ENCODE measurements at regions not wholly inside any gene's neighbourhood (a gene's known extent, or its start where the extent isn't known, plus 50 kb on each side); places are given as distances from the start of the nearest gene placed in this dataset.
"Not testable (repeated sequence)": the region's sequence is repeated elsewhere in the genome, so short reads cannot be mapped to it uniquely, and the experiment has no call there.

DNA sequence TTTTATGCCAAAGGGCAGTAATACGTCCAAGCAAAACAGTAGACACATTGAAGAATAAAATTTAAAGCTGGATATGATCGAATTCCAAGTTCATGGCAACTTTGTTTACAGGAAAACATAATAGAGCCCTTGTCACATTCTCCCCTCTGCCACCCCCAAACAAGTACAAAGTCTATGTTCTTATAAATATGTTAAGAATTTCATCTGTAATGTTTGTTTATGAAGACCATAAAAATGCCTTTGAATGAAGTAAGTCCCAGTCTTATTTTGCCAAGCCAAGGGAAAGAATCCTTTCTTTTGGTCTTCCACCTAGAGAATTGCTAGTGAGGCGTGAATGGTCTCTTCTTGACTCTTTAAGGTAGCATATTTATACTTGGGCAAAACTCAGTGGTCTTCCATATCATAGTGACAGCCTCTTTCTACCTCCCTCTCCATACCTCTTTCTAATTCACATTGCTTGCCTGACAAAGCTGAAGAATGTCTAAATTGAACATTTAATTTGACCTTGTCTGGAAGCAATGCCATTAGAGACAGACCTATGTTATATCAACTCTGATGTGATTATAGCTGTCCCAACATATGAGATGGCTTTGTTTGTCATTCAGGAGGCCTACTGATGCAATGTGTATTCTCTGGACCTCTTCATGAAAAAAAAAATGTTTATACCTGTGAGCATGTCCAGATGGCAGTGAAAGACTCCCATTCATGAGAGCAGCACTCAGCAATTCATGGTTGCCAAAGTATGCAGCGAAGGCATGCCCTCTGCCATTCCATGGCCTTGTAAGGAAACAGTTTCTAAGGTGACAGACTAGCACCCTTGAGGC lies 70.6 kb upstream of the CCN2 start:
- Histone ChIP-seq H2AFZ (ENCODE audit: control insufficient read depth, low read length) (no peak overlapping the region), H3K4me3 (ENCODE audit: control insufficient read depth in 2 of 3, extremely low read depth in 1 of 3, insufficient read depth in 2 of 3, low read depth in 1 of 3, low read length in 3 of 3) (no peak overlapping the region), H3K36me3 (ENCODE audit: control insufficient read depth in 2 of 2, extremely low read depth in 1 of 2, insufficient read depth in 2 of 2, low read length in 2 of 2) (no peaks in the 10 kb centered on the region), H3K27me3 (ENCODE audit: control insufficient read depth, extremely low read depth, insufficient read depth, low read length) (no peaks in the 10 kb centered on the region), H3K4me1 (ENCODE audit: control insufficient read depth, extremely low read depth, insufficient read depth, low read length) (no peaks in the 10 kb centered on the region), H4K20me1 (ENCODE audit: control insufficient read depth, extremely low read depth, insufficient read depth, low read length) (no peaks in the 10 kb centered on the region), H3K9me1 (ENCODE audit: control insufficient read depth, extremely low read depth, insufficient read depth, low read length) (no peaks in the 10 kb centered on the region), H3K79me2 (ENCODE audit: control insufficient read depth, insufficient read depth, low read length) (no peaks in the 10 kb centered on the region), H3K9ac (ENCODE audit: control insufficient read depth, extremely low read depth, insufficient read depth, low read length) (no peak overlapping the region), H3K4me2 (ENCODE audit: control insufficient read depth, extremely low read depth, insufficient read depth, low read depth, low read length) (no peak overlapping the region), H3K9me3 (ENCODE audit: control insufficient read depth, low read depth, low read length) (no peaks in the 10 kb centered on the region), H3K27ac (ENCODE audit: control insufficient read depth, insufficient read depth, low read length) (no peak overlapping the region)
- TF ChIP-seq, protein P1, sequence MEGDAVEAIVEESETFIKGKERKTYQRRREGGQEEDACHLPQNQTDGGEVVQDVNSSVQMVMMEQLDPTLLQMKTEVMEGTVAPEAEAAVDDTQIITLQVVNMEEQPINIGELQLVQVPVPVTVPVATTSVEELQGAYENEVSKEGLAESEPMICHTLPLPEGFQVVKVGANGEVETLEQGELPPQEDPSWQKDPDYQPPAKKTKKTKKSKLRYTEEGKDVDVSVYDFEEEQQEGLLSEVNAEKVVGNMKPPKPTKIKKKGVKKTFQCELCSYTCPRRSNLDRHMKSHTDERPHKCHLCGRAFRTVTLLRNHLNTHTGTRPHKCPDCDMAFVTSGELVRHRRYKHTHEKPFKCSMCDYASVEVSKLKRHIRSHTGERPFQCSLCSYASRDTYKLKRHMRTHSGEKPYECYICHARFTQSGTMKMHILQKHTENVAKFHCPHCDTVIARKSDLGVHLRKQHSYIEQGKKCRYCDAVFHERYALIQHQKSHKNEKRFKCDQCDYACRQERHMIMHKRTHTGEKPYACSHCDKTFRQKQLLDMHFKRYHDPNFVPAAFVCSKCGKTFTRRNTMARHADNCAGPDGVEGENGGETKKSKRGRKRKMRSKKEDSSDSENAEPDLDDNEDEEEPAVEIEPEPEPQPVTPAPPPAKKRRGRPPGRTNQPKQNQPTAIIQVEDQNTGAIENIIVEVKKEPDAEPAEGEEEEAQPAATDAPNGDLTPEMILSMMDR (optimal IDR thresholded peaks at IDR 0.05 in 1 of 3, IDR thresholded peaks at IDR 0.05 in 1 of 3, conservative IDR thresholded peaks at IDR 0.05 in 1 of 3; ENCODE audit: extremely low read depth in 1 of 3, insufficient read depth in 2 of 3, low read length in 3 of 3): no peak
- TF ChIP-seq EZH2 (IDR thresholded peaks at IDR 0.05; ENCODE audit: low read length): no peak
- DNase-seq (ENCODE audit: low read depth, low spot score) (no peak), FAIRE-seq (no peak)
- dilution Hi-C loops (cut with MboI; ENCODE audit: extremely low pct_ligation_motif_present, low sequenced_read_pairs): no loop called here

DNA sequence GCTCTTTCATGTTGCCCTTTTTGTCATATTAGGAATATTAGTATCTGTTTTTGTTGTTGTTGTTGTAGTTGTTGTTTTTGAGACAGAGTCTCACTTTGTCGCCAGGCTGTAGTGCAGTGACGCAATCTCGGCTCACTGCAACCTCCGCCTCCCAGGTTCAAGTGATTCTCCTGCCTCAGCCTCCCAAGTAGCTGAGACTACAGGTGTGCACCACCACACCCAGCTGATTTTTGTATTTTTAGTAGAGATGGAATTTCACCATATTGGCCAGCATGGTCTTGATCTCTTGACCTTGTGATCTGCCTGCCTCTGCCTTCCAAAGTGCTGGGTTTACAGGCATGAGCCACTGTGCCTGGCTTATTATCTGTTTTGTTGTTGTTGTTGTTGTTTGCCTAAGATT lies 69.7 kb upstream of the CCN2 start:
- H3K9me1 ChIP-seq (ENCODE audit: control insufficient read depth, extremely low read depth, insufficient read depth, low read length); H3K27ac ChIP-seq (ENCODE audit: control insufficient read depth, insufficient read depth, low read length); H2AFZ ChIP-seq (ENCODE audit: control insufficient read depth, low read length); DNase-seq (ENCODE audit: low read depth, low spot score); H3K4me1 ChIP-seq (ENCODE audit: control insufficient read depth, extremely low read depth, insufficient read depth, low read length); FAIRE-seq; H3K4me3 ChIP-seq (ENCODE audit: control insufficient read depth in 2 of 3, extremely low read depth in 1 of 3, insufficient read depth in 2 of 3, low read depth in 1 of 3, low read length in 3 of 3); H3K79me2 ChIP-seq (ENCODE audit: control insufficient read depth, insufficient read depth, low read length); H3K27me3 ChIP-seq (ENCODE audit: control insufficient read depth, extremely low read depth, insufficient read depth, low read length); H4K20me1 ChIP-seq (ENCODE audit: control insufficient read depth, extremely low read depth, insufficient read depth, low read length); H3K9me3 ChIP-seq (ENCODE audit: control insufficient read depth, low read depth, low read length); H3K4me2 ChIP-seq (ENCODE audit: control insufficient read depth, extremely low read depth, insufficient read depth, low read depth, low read length); dilution Hi-C loops (cut with MboI; ENCODE audit: extremely low pct_ligation_motif_present, low sequenced_read_pairs); H3K9ac ChIP-seq (ENCODE audit: control insufficient read depth, extremely low read depth, insufficient read depth, low read length); H3K36me3 ChIP-seq (ENCODE audit: control insufficient read depth in 2 of 2, extremely low read depth in 1 of 2, insufficient read depth in 2 of 2, low read length in 2 of 2): not testable (repeated sequence)

DNA sequence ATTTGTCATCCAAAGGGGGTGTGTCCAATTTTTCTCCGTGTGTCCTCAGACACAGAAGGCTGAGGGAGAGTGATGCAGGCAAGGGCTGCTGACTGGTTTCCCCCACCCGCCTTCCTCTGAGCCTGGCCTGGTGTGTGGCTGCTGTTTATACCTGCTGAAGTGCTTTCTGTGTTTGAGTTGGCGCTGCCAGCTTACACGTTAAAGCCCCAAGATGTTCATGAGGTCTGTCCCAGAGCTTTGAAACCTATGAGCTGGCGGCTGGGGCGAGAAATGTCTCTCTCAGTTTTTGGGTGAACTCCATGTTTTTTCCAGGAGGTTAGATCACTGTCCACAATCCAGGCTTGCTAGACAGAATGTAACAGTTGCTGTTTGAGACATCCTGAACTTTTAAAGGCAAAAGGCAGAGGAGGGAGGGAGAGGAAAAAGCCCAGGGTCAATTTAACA lies 69.0 kb upstream of the CCN2 start:
- Histone ChIP-seq H3K4me2 (ENCODE audit: control insufficient read depth, extremely low read depth, insufficient read depth, low read depth, low read length) (no peak overlapping the region), H3K9ac (ENCODE audit: control insufficient read depth, extremely low read depth, insufficient read depth, low read length) (no peak overlapping the region), H3K9me1 (ENCODE audit: control insufficient read depth, extremely low read depth, insufficient read depth, low read length) (no peaks in the 10 kb centered on the region), H3K4me1 (ENCODE audit: control insufficient read depth, extremely low read depth, insufficient read depth, low read length) (no peaks in the 10 kb centered on the region), H3K4me3 (ENCODE audit: control insufficient read depth in 2 of 3, extremely low read depth in 1 of 3, insufficient read depth in 2 of 3, low read depth in 1 of 3, low read length in 3 of 3) (no peak overlapping the region), H3K79me2 (ENCODE audit: control insufficient read depth, insufficient read depth, low read length) (no peaks in the 10 kb centered on the region), H3K27ac (ENCODE audit: control insufficient read depth, insufficient read depth, low read length) (no peak overlapping the region), H3K27me3 (ENCODE audit: control insufficient read depth, extremely low read depth, insufficient read depth, low read length) (no peaks in the 10 kb centered on the region), H3K36me3 (ENCODE audit: control insufficient read depth in 2 of 2, extremely low read depth in 1 of 2, insufficient read depth in 2 of 2, low read length in 2 of 2) (no peaks in the 10 kb centered on the region), H2AFZ (ENCODE audit: control insufficient read depth, low read length) (no peak overlapping the region), H4K20me1 (ENCODE audit: control insufficient read depth, extremely low read depth, insufficient read depth, low read length) (no peaks in the 10 kb centered on the region), H3K9me3 (ENCODE audit: control insufficient read depth, low read depth, low read length) (no peaks in the 10 kb centered on the region)
- FAIRE-seq: no peak
- dilution Hi-C loops (cut with MboI; ENCODE audit: extremely low pct_ligation_motif_present, low sequenced_read_pairs): no loop called here
- DNase-seq (ENCODE audit: low read depth, low spot score): no peak
- TF ChIP-seq, protein P1 (optimal IDR thresholded peaks at IDR 0.05 in 1 of 3, IDR thresholded peaks at IDR 0.05 in 1 of 3, conservative IDR thresholded peaks at IDR 0.05 in 1 of 3; ENCODE audit: extremely low read depth in 1 of 3, insufficient read depth in 2 of 3, low read length in 3 of 3): no peak
- no peak for TF ChIP-seq EZH2 (IDR thresholded peaks at IDR 0.05; ENCODE audit: low read length)

All from keratinocyte (primary cell).